Liver (tissue), 3 donors: ENCODE measurements at regions not wholly inside any gene's neighbourhood (a gene's known extent, or its start where the extent isn't known, plus 50 kb on each side); places are given as distances from the start of the nearest gene placed in this dataset.

Experiments used
- EGR1 ChIP-seq, 2 donors: IDR thresholded peaks; 2 replicates each; pipeline ENCODE4 v1.6.1; 2016 to 2018; ENCODE audit warnings: antibody characterized with exemption in 2 of 2, low read depth in 2 of 2
- GABPA ChIP-seq, 2 donors: IDR thresholded peaks in 1 of 2; conservative IDR thresholded peaks in 1 of 2; 2 replicates each; pipeline ENCODE4 v1.6.1; 2016; ENCODE audit warnings: antibody characterized with exemption in 2 of 2, mild to moderate bottlenecking in 1 of 2, moderate library complexity in 1 of 2
- JUND ChIP-seq, 2 donors: IDR thresholded peaks; 2 replicates each; pipeline ENCODE4 v1.6.1; 2016; ENCODE audit warnings: antibody characterized with exemption in 2 of 2
- RAD21 ChIP-seq, 2 donors: IDR thresholded peaks; 2 replicates each; pipeline ENCODE4 v1.6.1; 2016; ENCODE audit warnings: antibody characterized with exemption in 2 of 2, mild to moderate bottlenecking in 2 of 2
- RXRA ChIP-seq, 2 donors: IDR thresholded peaks; 2 replicates each; pipeline ENCODE4 v1.6.1; 2017 to 2018; ENCODE audit warnings: antibody characterized with exemption in 2 of 2, mild to moderate bottlenecking in 1 of 2
- SP1 ChIP-seq: IDR thresholded peaks from 2 replicates; pipeline ENCODE4 v1.6.1; 2018; ENCODE audit warnings: antibody characterized with exemption, mild to moderate bottlenecking
- YY1 ChIP-seq: IDR thresholded peaks from 2 replicates; pipeline ENCODE4 v1.6.1; 2016; ENCODE audit warnings: antibody characterized with exemption, mild to moderate bottlenecking
- TF ChIP-seq, protein P1 (sequence below): fragments of 150-350 bp; IDR thresholded peaks from 2 replicates; pipeline ENCODE4 v1.5.1; 2017; ENCODE audit warnings: improper control_type of control experiment, low read depth, low read length; ENCODE audit not compliant: missing input control
- TF ChIP-seq, protein P2 (sequence below): IDR thresholded peaks from 2 replicates; pipeline ENCODE4 v1.6.1; 2016; ENCODE audit warnings: antibody characterized with exemption, mild to moderate bottlenecking
- TF ChIP-seq, protein P3 (sequence below): IDR thresholded peaks from 2 replicates; pipeline ENCODE4 v1.6.1; 2016; ENCODE audit warnings: antibody characterized with exemption
- TF ChIP-seq, protein P4 (sequence below): IDR thresholded peaks from 2 replicates; pipeline ENCODE4 v1.6.1; 2016; ENCODE audit warnings: antibody characterized with exemption
- TF ChIP-seq, protein P5 (sequence below): IDR thresholded peaks from 2 replicates; pipeline ENCODE4 v1.6.1; 2016; ENCODE audit warnings: antibody characterized with exemption
- donor health status: healthy.
- donor health status: healthy.

DNA sequence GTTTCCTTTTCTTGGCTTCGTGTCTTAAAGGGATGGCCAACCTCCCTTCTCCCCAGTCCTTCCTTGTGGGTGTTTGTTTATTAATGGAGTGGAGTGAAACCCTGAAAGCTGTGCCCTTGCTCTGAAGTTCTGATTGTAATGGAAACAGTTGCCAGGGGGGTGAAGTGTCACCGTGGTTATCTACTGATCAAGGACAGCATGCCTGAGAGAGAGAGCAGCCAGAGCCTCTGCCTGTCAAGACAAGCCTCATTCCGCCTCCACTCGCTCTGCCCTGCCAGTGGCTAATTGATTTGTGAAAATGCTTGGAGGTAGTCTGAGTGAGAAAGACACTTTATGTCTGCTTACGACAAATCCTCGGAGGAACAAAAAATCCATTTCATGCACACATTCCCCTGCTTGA is 143.7 kb upstream of the SLC30A5 start:
- TF ChIP-seq, protein P1, sequence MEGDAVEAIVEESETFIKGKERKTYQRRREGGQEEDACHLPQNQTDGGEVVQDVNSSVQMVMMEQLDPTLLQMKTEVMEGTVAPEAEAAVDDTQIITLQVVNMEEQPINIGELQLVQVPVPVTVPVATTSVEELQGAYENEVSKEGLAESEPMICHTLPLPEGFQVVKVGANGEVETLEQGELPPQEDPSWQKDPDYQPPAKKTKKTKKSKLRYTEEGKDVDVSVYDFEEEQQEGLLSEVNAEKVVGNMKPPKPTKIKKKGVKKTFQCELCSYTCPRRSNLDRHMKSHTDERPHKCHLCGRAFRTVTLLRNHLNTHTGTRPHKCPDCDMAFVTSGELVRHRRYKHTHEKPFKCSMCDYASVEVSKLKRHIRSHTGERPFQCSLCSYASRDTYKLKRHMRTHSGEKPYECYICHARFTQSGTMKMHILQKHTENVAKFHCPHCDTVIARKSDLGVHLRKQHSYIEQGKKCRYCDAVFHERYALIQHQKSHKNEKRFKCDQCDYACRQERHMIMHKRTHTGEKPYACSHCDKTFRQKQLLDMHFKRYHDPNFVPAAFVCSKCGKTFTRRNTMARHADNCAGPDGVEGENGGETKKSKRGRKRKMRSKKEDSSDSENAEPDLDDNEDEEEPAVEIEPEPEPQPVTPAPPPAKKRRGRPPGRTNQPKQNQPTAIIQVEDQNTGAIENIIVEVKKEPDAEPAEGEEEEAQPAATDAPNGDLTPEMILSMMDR = no peak
- TF ChIP-seq RAD21 (IDR thresholded peaks at IDR 0.05) (no peak), GABPA (IDR thresholded peaks at IDR 0.05 in 1 of 2, conservative IDR thresholded peaks at IDR 0.05 in 1 of 2) (no peak), RXRA (IDR thresholded peaks at IDR 0.05) (no peak), JUND (IDR thresholded peaks at IDR 0.05) (no peak), SP1 (no peak), EGR1 (IDR thresholded peaks at IDR 0.05; ENCODE audit: low read depth in 2 of 2) (no peak), YY1 (no peak)
- TF ChIP-seq, protein P2, sequence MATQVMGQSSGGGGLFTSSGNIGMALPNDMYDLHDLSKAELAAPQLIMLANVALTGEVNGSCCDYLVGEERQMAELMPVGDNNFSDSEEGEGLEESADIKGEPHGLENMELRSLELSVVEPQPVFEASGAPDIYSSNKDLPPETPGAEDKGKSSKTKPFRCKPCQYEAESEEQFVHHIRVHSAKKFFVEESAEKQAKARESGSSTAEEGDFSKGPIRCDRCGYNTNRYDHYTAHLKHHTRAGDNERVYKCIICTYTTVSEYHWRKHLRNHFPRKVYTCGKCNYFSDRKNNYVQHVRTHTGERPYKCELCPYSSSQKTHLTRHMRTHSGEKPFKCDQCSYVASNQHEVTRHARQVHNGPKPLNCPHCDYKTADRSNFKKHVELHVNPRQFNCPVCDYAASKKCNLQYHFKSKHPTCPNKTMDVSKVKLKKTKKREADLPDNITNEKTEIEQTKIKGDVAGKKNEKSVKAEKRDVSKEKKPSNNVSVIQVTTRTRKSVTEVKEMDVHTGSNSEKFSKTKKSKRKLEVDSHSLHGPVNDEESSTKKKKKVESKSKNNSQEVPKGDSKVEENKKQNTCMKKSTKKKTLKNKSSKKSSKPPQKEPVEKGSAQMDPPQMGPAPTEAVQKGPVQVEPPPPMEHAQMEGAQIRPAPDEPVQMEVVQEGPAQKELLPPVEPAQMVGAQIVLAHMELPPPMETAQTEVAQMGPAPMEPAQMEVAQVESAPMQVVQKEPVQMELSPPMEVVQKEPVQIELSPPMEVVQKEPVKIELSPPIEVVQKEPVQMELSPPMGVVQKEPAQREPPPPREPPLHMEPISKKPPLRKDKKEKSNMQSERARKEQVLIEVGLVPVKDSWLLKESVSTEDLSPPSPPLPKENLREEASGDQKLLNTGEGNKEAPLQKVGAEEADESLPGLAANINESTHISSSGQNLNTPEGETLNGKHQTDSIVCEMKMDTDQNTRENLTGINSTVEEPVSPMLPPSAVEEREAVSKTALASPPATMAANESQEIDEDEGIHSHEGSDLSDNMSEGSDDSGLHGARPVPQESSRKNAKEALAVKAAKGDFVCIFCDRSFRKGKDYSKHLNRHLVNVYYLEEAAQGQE = no peak
- TF ChIP-seq, protein P3, sequence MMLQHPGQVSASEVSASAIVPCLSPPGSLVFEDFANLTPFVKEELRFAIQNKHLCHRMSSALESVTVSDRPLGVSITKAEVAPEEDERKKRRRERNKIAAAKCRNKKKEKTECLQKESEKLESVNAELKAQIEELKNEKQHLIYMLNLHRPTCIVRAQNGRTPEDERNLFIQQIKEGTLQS = no peak
- TF ChIP-seq, protein P4, sequence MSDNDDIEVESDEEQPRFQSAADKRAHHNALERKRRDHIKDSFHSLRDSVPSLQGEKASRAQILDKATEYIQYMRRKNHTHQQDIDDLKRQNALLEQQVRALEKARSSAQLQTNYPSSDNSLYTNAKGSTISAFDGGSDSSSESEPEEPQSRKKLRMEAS = no peak
- TF ChIP-seq, protein P5, sequence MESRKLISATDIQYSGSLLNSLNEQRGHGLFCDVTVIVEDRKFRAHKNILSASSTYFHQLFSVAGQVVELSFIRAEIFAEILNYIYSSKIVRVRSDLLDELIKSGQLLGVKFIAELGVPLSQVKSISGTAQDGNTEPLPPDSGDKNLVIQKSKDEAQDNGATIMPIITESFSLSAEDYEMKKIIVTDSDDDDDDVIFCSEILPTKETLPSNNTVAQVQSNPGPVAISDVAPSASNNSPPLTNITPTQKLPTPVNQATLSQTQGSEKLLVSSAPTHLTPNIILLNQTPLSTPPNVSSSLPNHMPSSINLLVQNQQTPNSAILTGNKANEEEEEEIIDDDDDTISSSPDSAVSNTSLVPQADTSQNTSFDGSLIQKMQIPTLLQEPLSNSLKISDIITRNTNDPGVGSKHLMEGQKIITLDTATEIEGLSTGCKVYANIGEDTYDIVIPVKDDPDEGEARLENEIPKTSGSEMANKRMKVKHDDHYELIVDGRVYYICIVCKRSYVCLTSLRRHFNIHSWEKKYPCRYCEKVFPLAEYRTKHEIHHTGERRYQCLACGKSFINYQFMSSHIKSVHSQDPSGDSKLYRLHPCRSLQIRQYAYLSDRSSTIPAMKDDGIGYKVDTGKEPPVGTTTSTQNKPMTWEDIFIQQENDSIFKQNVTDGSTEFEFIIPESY = no peak
